ENCODE measurements at regions not wholly inside any gene's neighbourhood (a gene's known extent, or its start where the extent isn't known, plus 50 kb on each side); places are given as distances from the start of the nearest gene placed in this dataset.

- no peaks in the 10 kb centered on the region for H3K9me3 ChIP-seq (ENCODE audit: control insufficient read depth, low read length)
- H3K36me3 ChIP-seq (ENCODE audit: control insufficient read depth, insufficient read depth, low read length, severe bottlenecking): no peaks in the 10 kb centered on the region
- H3K4me1 ChIP-seq (ENCODE audit: control insufficient read depth, insufficient read depth, low read length): peaks cover 29% of the 10 kb centered on the region
- no peaks in the 10 kb centered on the region for H3K27me3 ChIP-seq (replicated peaks; ENCODE audit: control insufficient read depth, insufficient read depth, low read length)
- H3K4me3 ChIP-seq (ENCODE audit: low read length): no peak overlapping the region
- DNase-seq (ENCODE audit: low read depth): peak; percentile 61
- no peak overlapping the region for H3K9ac ChIP-seq (ENCODE audit: low read length)
Measured at GRCh38 chr21:26388731-26389231, 184.3 kb downstream of the CYYR1 start.

GRCh38 chr21:26385721-26386120 is 187.4 kb downstream of the CYYR1 start:
- H3K36me3 ChIP-seq (ENCODE audit: control insufficient read depth, insufficient read depth, low read length, severe bottlenecking): no peaks in the 10 kb centered on the region
- H3K9ac ChIP-seq (ENCODE audit: low read length): no peak overlapping the region
- H3K9me3 ChIP-seq (ENCODE audit: control insufficient read depth, low read length): no peaks in the 10 kb centered on the region
- DNase-seq (ENCODE audit: low read depth): peak; percentile 15
- peaks cover 29% of the 10 kb centered on the region for H3K4me1 ChIP-seq (ENCODE audit: control insufficient read depth, insufficient read depth, low read length)
- no peak overlapping the region for H3K4me3 ChIP-seq (ENCODE audit: low read length)
- no peaks in the 10 kb centered on the region for H3K27me3 ChIP-seq (replicated peaks; ENCODE audit: control insufficient read depth, insufficient read depth, low read length)

- H3K9me3 ChIP-seq (ENCODE audit: control insufficient read depth, low read length): no peaks in the 10 kb centered on the region
Measured at GRCh38 chr21:26379561-26379960, 193.5 kb downstream of the CYYR1 start.

GRCh38 chr21:26377111-26377694 is 195.9 kb downstream of the CYYR1 start:
- no peak for DNase-seq (ENCODE audit: low read depth)
- no peaks in the 10 kb centered on the region for H3K9me3 ChIP-seq (ENCODE audit: control insufficient read depth, low read length)

More at GRCh38 chr21:26379561-26379960, 193.5 kb downstream of the CYYR1 start:
- Histone ChIP-seq H3K36me3 (ENCODE audit: control insufficient read depth, insufficient read depth, low read length, severe bottlenecking) (no peaks in the 10 kb centered on the region), H3K4me3 (ENCODE audit: low read length) (no peak overlapping the region), H3K27me3 (replicated peaks; ENCODE audit: control insufficient read depth, insufficient read depth, low read length) (no peaks in the 10 kb centered on the region), H3K4me1 (ENCODE audit: control insufficient read depth, insufficient read depth, low read length) (no peaks in the 10 kb centered on the region), H3K9ac (ENCODE audit: low read length) (no peak overlapping the region)
- DNase-seq (ENCODE audit: low read depth): no peak

GRCh38 chr21:26374817-26375216 is 198.3 kb downstream of the CYYR1 start:
- no peaks in the 10 kb centered on the region for H3K36me3 ChIP-seq (ENCODE audit: control insufficient read depth, insufficient read depth, low read length, severe bottlenecking)
- DNase-seq (ENCODE audit: low read depth): no peak
- H3K27me3 ChIP-seq (replicated peaks; ENCODE audit: control insufficient read depth, insufficient read depth, low read length): no peaks in the 10 kb centered on the region
- no peak overlapping the region for H3K9ac ChIP-seq (ENCODE audit: low read length)
- H3K9me3 ChIP-seq (ENCODE audit: control insufficient read depth, low read length): no peaks in the 10 kb centered on the region
- no peak overlapping the region for H3K4me3 ChIP-seq (ENCODE audit: low read length)
- H3K4me1 ChIP-seq (ENCODE audit: control insufficient read depth, insufficient read depth, low read length): no peaks in the 10 kb centered on the region

More at GRCh38 chr21:26377111-26377694, 195.9 kb downstream of the CYYR1 start:
- Histone ChIP-seq H3K4me3 (ENCODE audit: low read length) (no peak overlapping the region), H3K9ac (ENCODE audit: low read length) (no peak overlapping the region), H3K27me3 (replicated peaks; ENCODE audit: control insufficient read depth, insufficient read depth, low read length) (no peaks in the 10 kb centered on the region), H3K36me3 (ENCODE audit: control insufficient read depth, insufficient read depth, low read length, severe bottlenecking) (no peaks in the 10 kb centered on the region), H3K4me1 (ENCODE audit: control insufficient read depth, insufficient read depth, low read length) (no peaks in the 10 kb centered on the region)

- Histone ChIP-seq H3K9me3 (ENCODE audit: control insufficient read depth, low read length) (no peaks in the 10 kb centered on the region), H3K36me3 (ENCODE audit: control insufficient read depth, insufficient read depth, low read length, severe bottlenecking) (no peaks in the 10 kb centered on the region), H3K4me3 (ENCODE audit: low read length) (no peak overlapping the region), H3K9ac (ENCODE audit: low read length) (no peak overlapping the region), H3K27me3 (replicated peaks; ENCODE audit: control insufficient read depth, insufficient read depth, low read length) (no peaks in the 10 kb centered on the region), H3K4me1 (ENCODE audit: control insufficient read depth, insufficient read depth, low read length) (no peaks in the 10 kb centered on the region)
- no peak for DNase-seq (ENCODE audit: low read depth)
Measured at GRCh38 chr21:26368591-26369320, 198.2 kb upstream of the APP start.

- Histone ChIP-seq H3K9ac (ENCODE audit: low read length) (no peak overlapping the region), H3K4me3 (ENCODE audit: low read length) (no peak overlapping the region), H3K4me1 (ENCODE audit: control insufficient read depth, insufficient read depth, low read length) (no peaks in the 10 kb centered on the region), H3K9me3 (ENCODE audit: control insufficient read depth, low read length) (no peaks in the 10 kb centered on the region), H3K27me3 (replicated peaks; ENCODE audit: control insufficient read depth, insufficient read depth, low read length) (no peaks in the 10 kb centered on the region), H3K36me3 (ENCODE audit: control insufficient read depth, insufficient read depth, low read length, severe bottlenecking) (no peaks in the 10 kb centered on the region)
- no peak for DNase-seq (ENCODE audit: low read depth)
Measured at GRCh38 chr21:26366781-26367180, 196.2 kb upstream of the APP start.

- Histone ChIP-seq H3K4me1 (ENCODE audit: control insufficient read depth, insufficient read depth, low read length) (no peaks in the 10 kb centered on the region), H3K9ac (ENCODE audit: low read length) (no peak overlapping the region), H3K4me3 (ENCODE audit: low read length) (no peak overlapping the region), H3K36me3 (ENCODE audit: control insufficient read depth, insufficient read depth, low read length, severe bottlenecking) (no peaks in the 10 kb centered on the region), H3K9me3 (ENCODE audit: control insufficient read depth, low read length) (no peaks in the 10 kb centered on the region), H3K27me3 (replicated peaks; ENCODE audit: control insufficient read depth, insufficient read depth, low read length) (no peaks in the 10 kb centered on the region)
- DNase-seq (ENCODE audit: low read depth): no peak
Measured at GRCh38 chr21:26365849-26366248, 195.3 kb upstream of the APP start.

GRCh38 chr21:26351661-26352060 is 181.1 kb upstream of the APP start:
- no peak overlapping the region for H3K4me3 ChIP-seq (ENCODE audit: low read length)
- H3K9me3 ChIP-seq (ENCODE audit: control insufficient read depth, low read length): no peaks in the 10 kb centered on the region
- H3K27me3 ChIP-seq (replicated peaks; ENCODE audit: control insufficient read depth, insufficient read depth, low read length): no peaks in the 10 kb centered on the region
- peak; percentile 8 for DNase-seq (ENCODE audit: low read depth)
- no peaks in the 10 kb centered on the region for H3K4me1 ChIP-seq (ENCODE audit: control insufficient read depth, insufficient read depth, low read length)
- H3K36me3 ChIP-seq (ENCODE audit: control insufficient read depth, insufficient read depth, low read length, severe bottlenecking): no peaks in the 10 kb centered on the region
- no peak overlapping the region for H3K9ac ChIP-seq (ENCODE audit: low read length)

GRCh38 chr21:26332867-26333266 is 162.3 kb upstream of the APP start:
- Histone ChIP-seq H3K9ac (ENCODE audit: low read length) (no peak overlapping the region), H3K4me3 (ENCODE audit: low read length) (no peak overlapping the region)

GRCh38 chr21:26331205-26331980 is 160.8 kb upstream of the APP start:
- DNase-seq (ENCODE audit: low read depth): no peak
- H3K4me3 ChIP-seq (ENCODE audit: low read length): no peak overlapping the region
- H3K9me3 ChIP-seq (ENCODE audit: control insufficient read depth, low read length): no peaks in the 10 kb centered on the region
- no peaks in the 10 kb centered on the region for H3K36me3 ChIP-seq (ENCODE audit: control insufficient read depth, insufficient read depth, low read length, severe bottlenecking)
- H3K27me3 ChIP-seq (replicated peaks; ENCODE audit: control insufficient read depth, insufficient read depth, low read length): no peaks in the 10 kb centered on the region
- H3K4me1 ChIP-seq (ENCODE audit: control insufficient read depth, insufficient read depth, low read length): no peaks in the 10 kb centered on the region
- H3K9ac ChIP-seq (ENCODE audit: low read length): no peak overlapping the region

More at GRCh38 chr21:26332867-26333266, 162.3 kb upstream of the APP start:
- DNase-seq (ENCODE audit: low read depth): no peak
- H3K9me3 ChIP-seq (ENCODE audit: control insufficient read depth, low read length): no peaks in the 10 kb centered on the region
- H3K36me3 ChIP-seq (ENCODE audit: control insufficient read depth, insufficient read depth, low read length, severe bottlenecking): no peaks in the 10 kb centered on the region
- no peaks in the 10 kb centered on the region for H3K27me3 ChIP-seq (replicated peaks; ENCODE audit: control insufficient read depth, insufficient read depth, low read length)
- no peaks in the 10 kb centered on the region for H3K4me1 ChIP-seq (ENCODE audit: control insufficient read depth, insufficient read depth, low read length)
